Heart right ventricle (tissue), 16 donors: ENCODE measurements at regions not wholly inside any gene's neighbourhood (a gene's known extent, or its start where the extent isn't known, plus 50 kb on each side); places are given as distances from the start of the nearest gene placed in this dataset.
"Not testable (repeated sequence)": the region's sequence is repeated elsewhere in the genome, so short reads cannot be mapped to it uniquely, and the experiment has no call there.

Experiments
- ATAC-seq, 8 donors: fragments of 200-7000 bp; cut with Tn5 transposase; one replicate each; pipeline ENCODE4 v1.9.1; 2020; ENCODE audit warnings: mild to moderate bottlenecking in 8 of 8, moderate library complexity in 8 of 8, moderate number of reproducible peaks in 1 of 8
- DNase-seq, 2 donors: peaks; one replicate each; pipeline ENCODE4 v3.0.0-alpha.2; 2020
- H3K27ac ChIP-seq, 10 donors: fragments of 200-600 bp; sonication (generic) in 2 of 10; one replicate each; pipeline versions ENCODE4 v1.5.0 to v1.8.0; 2020 to 2022; ENCODE audit warnings: mild to moderate bottlenecking in 3 of 10
- H3K27me3 ChIP-seq, 7 donors: fragments of 200-600 bp; one replicate each; pipeline ENCODE4 v1.8.0; 2021 to 2022; ENCODE audit warnings: mild to moderate bottlenecking in 2 of 7
- H3K36me3 ChIP-seq, 9 donors: fragments of 200-600 bp; sonication (generic) in 1 of 9; one replicate each; pipeline versions ENCODE4 v1.5.0 to v1.8.0; 2020 to 2022; ENCODE audit warnings: mild to moderate bottlenecking in 2 of 9
- H3K4me1 ChIP-seq, 9 donors: fragments of 200-600 bp; sonication (generic) in 1 of 9; one replicate each; pipeline versions ENCODE4 v1.5.0 to v1.8.0; 2020 to 2022; ENCODE audit warnings: mild to moderate bottlenecking in 4 of 9
- H3K4me3 ChIP-seq, 10 donors: fragments of 200-600 bp; sonication (generic) in 2 of 10; one replicate each; pipeline versions ENCODE4 v1.5.0 to v1.8.0; 2020 to 2022; ENCODE audit warnings: mild to moderate bottlenecking in 7 of 10, moderate library complexity in 2 of 10
- H3K9me3 ChIP-seq, 11 donors: fragments of 200-600 bp in 10 of 11; sonication (generic) in 2 of 11; one replicate each; pipeline versions ENCODE4 v1.5.0 to v1.8.0; 2013 to 2022; ENCODE audit warnings: mild to moderate bottlenecking in 2 of 11, control low read depth in 1 of 11, moderate library complexity in 1 of 11
- WGBS, 2 donors: extraction: QIAGEN DNeasy Blood & Tissue Kit; methylation state at CpG; one replicate each; pipeline ENCODE4 v1.1.7; 2013; ENCODE audit warnings: inconsistent platforms in 1 of 2; 5-methylcytosine and 5-hydroxymethylcytosine counted together
- intact Hi-C, 10 donors: fragments of 100-400 bp; cut with DNase I; formaldehyde crosslinking; loops; one replicate each; pipeline versions ENCODE4 v1.11.1 to v1.14.2; 2022
- TF ChIP-seq, protein P1 (sequence below), 9 donors: fragments of 200-600 bp; sonication (generic) in 2 of 9; IDR thresholded peaks; one replicate each; pipeline versions ENCODE4 v1.5.0 to v1.8.0; 2021 to 2022; ENCODE audit warnings: antibody characterized with exemption in 9 of 9, mild to moderate bottlenecking in 5 of 9, moderate library complexity in 1 of 9
- donor health status: Arrhythmogenic right ventricular cardiomyopathy.
- donor health status: ischemic (EF 13 %, LVEDD 7.1; RV severe dilation, severe dysfunction).
- donor health status: healthy with polysubstance abuse.
- donor health status: DM: no; HTN: yes; CAD: no.
- donor health status: DM: no; HTN: no; CAD: no.
- donor health status: ischemic (EF 25% LVEDD 6.9; RV normal size, moderate dysfunction).
- donor health status: ischemic (EF 25% LVEDD 5.7; RV mildly dilated, moderate dysfunction).
- donor health status: healthy.
- donor health status: DM: yes; HTN: yes; CAD: no.
- donor health status: Ischemic cardiomyopathy.
- donor health status: ischemic (EF 35%, LVEDD 5.7; RV mildly dilated, moderate dysfunction).
- donor health status: nonischemic (EF 11% LVEDD 7.7; RV severe dilation, severe dysfunction).
- donor health status: DM: yes; HTN: yes; CAD: no.
- donor health status: PGD.
- donor health status: ischemic (EF 29% LVEDD 5.4; RV normal size, mild dysfunction).
- donor health status: nonischemic (EF 23%, LVEDD 6.1; RV moderate dilation, normal function).

DNA sequence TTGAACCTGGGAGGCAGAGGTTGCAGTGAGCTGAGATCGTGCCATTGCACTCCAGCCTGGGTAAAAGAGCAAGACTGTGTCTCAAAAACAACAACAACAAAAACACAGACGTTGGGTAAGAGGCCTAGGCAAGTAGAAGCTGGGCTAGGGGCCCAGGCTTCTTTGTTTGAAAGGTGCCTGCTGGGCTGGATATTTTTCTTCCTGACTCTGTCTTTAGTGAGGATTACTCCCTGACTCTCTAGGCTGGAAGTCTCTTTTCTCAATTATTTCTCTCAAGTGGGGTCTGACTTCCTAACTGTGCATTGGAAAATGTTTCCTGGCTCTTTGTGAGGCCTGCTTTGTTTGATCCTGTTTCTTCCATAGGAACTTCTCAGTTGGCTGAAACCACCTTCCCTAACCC is 76.5 kb upstream of the DTNBP1 start:
- no peak overlapping the region for H3K27ac ChIP-seq
- no peak overlapping the region for H3K4me3 ChIP-seq
- ATAC-seq = no peak
- TF ChIP-seq, protein P1, sequence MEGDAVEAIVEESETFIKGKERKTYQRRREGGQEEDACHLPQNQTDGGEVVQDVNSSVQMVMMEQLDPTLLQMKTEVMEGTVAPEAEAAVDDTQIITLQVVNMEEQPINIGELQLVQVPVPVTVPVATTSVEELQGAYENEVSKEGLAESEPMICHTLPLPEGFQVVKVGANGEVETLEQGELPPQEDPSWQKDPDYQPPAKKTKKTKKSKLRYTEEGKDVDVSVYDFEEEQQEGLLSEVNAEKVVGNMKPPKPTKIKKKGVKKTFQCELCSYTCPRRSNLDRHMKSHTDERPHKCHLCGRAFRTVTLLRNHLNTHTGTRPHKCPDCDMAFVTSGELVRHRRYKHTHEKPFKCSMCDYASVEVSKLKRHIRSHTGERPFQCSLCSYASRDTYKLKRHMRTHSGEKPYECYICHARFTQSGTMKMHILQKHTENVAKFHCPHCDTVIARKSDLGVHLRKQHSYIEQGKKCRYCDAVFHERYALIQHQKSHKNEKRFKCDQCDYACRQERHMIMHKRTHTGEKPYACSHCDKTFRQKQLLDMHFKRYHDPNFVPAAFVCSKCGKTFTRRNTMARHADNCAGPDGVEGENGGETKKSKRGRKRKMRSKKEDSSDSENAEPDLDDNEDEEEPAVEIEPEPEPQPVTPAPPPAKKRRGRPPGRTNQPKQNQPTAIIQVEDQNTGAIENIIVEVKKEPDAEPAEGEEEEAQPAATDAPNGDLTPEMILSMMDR (IDR thresholded peaks at IDR 0.05) = no peak
- intact Hi-C loops = no loop called here
- peaks cover 0 to 11% (median 0%) of the 10 kb centered on the region in 9 donors for H3K4me1 ChIP-seq
- DNase-seq = no peak
- no peaks in the 10 kb centered on the region for H3K36me3 ChIP-seq
- H3K27me3 ChIP-seq = no peaks in the 10 kb centered on the region
- H3K9me3 ChIP-seq = no peaks in the 10 kb centered on the region
- 59 to 73% methylated on average over 2 of the region's 2 CpGs for WGBS, 2 donors

DNA sequence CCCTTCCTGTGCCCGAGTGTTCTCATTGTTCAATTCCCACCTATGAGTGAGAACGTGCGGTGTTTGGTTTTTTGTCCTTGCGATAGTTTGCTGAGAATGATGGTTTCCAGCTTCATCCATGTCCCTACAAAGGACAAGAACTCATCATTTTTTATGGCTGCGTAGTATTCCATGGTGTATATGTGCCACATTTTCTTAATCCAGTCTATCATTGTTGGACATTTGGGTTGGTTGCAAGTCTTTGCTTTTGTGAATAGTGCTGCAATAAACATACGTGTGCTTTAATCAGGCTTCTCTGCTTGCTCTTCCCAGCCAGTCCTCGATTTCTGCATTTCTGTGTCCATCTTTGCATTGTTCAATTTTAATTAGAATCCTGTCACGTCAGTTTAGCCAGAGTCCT is 75.4 kb upstream of the DTNBP1 start:
- H3K36me3 ChIP-seq, ATAC-seq, H3K27me3 ChIP-seq, intact Hi-C loops, H3K9me3 ChIP-seq, H3K4me3 ChIP-seq, H3K27ac ChIP-seq, DNase-seq: not testable (repeated sequence)
- 86 to 90% methylated on average over 8 of the region's 8 CpGs for WGBS, 2 donors
- peaks cover 0 to 11% (median 0%) of the 10 kb centered on the region in 9 donors for H3K4me1 ChIP-seq

DNA sequence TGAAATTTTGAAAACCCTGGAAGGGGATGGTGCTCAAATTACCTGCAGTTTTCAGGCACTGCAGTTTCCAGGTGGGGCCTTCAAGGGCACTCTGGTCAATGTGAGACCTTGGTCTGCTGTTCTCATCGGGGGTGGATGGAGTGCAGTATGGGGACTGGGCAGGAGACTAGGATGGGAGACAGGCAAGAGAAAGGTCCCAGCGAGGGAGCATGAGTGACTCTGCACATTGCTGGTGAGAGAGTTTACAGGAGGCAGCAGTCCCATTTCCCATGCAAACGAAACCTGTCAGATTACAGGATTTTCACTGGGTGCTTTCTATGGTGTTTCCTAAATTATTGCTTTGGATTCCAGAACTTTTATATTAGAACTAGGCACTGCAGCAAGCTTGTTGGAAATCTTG is 73.5 kb upstream of the DTNBP1 start:
- intact Hi-C loops = loop anchor here in 1 of 10 donors (2.0 kb wide), 1 partner anchor 57 kb away; no protein-coding TSS in a partner anchor
- ATAC-seq = no peak

DNA sequence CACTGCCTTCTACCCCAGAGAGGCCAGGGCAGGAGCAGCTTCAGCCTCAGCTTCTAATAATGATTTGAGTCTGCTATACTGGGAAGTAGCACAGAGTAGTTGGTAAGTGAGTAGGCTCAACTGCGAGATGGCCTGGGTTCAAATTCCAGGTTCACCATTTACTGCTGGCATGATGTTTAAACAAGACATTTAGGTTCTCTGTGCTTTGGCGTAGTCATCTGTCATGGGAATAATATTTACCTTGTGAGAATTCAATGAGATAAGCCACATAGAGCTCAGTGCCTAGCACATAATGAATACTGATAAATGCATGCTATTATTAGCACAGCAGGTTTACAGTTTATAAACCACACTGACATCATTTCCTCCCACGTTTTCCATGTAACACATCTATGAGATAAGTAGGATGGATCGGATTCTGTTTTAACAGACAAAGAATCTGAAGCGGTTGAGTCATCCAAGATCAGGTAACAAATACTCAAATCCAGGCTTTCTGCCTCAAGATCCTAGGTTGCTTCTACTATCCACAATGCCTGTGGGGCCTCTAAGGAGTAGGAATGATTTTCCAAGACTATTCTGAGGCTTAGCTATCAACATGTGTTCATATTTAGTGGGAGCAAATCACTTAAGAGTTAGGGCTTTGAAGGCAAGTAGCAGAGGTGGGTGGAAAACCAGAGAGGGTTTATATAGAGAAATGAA is 72.9 kb upstream of the DTNBP1 start:
- Histone ChIP-seq H3K27ac (no peak overlapping the region), H3K9me3 (no peaks in the 10 kb centered on the region), H3K36me3 (no peaks in the 10 kb centered on the region), H3K4me3 (no peak overlapping the region), H3K27me3 (no peaks in the 10 kb centered on the region), H3K4me1 (peaks cover 0 to 11% (median 0%) of the 10 kb centered on the region in 9 donors)
- DNase-seq (no peak), ATAC-seq (peak in 3 of 8 donors; percentile 15 to 60 (median 39))
- TF ChIP-seq, protein P1 (IDR thresholded peaks at IDR 0.05) = no peak
- intact Hi-C loops = loop anchor here in 1 of 10 donors (2.0 kb wide), 1 partner anchor 57 kb away; no protein-coding TSS in a partner anchor
- WGBS, 2 donors = 41 to 46% methylated on average over 5 of the region's 5 CpGs

More for the DNA sequence above, 73.5 kb upstream of the DTNBP1 start:
- Histone ChIP-seq H3K27ac (no peak overlapping the region), H3K4me1 (peaks cover 0 to 11% (median 0%) of the 10 kb centered on the region in 9 donors), H3K27me3 (no peaks in the 10 kb centered on the region), H3K36me3 (no peaks in the 10 kb centered on the region), H3K4me3 (no peak overlapping the region), H3K9me3 (no peaks in the 10 kb centered on the region)
- DNase-seq = no peak
- 92% methylated on average over 3 of the region's 3 CpGs for WGBS, 2 donors
- TF ChIP-seq, protein P1 (IDR thresholded peaks at IDR 0.05) = no peak
